ENCODE measurements at regions not wholly inside any gene's neighbourhood (a gene's known extent, or its start where the extent isn't known, plus 50 kb on each side); places are given as distances from the start of the nearest gene placed in this dataset.

- ATAC-seq (ENCODE audit: low read depth): no peak
- no peak overlapping the region for H3K4me3 Mint-ChIP-seq
- no peak overlapping the region for H3K27ac Mint-ChIP-seq
- POLR2A ChIA-PET: no interaction called here
- no peaks in the 10 kb centered on the region for H3K4me1 Mint-ChIP-seq
- no peaks in the 10 kb centered on the region for H3K36me3 Mint-ChIP-seq
- DNase-seq: no peak
- no peaks in the 10 kb centered on the region for H3K9me3 Mint-ChIP-seq
- H3K27me3 Mint-ChIP-seq: no peaks in the 10 kb centered on the region
These were observed 1044.0 kb downstream of the IGSF11 start for GRCh38 chr3:117990627-117991026.

GRCh38 chr3:117995842-117996437, 1038.7 kb downstream of the IGSF11 start:
- POLR2A ChIA-PET: no interaction called here
- Mint-ChIP-seq H3K4me3 (no peak overlapping the region), H3K36me3 (no peaks in the 10 kb centered on the region), H3K9me3 (no peaks in the 10 kb centered on the region), H3K4me1 (no peaks in the 10 kb centered on the region), H3K27me3 (no peaks in the 10 kb centered on the region), H3K27ac (no peak overlapping the region)
- ATAC-seq (ENCODE audit: low read depth) (no peak), DNase-seq (no peak)

GRCh38 chr3:117997201-117998049, 1037.2 kb downstream of the IGSF11 start:
- peak; percentile 85 for ATAC-seq (ENCODE audit: low read depth)
- Mint-ChIP-seq H3K9me3 (no peaks in the 10 kb centered on the region), H3K36me3 (no peaks in the 10 kb centered on the region), H3K4me1 (no peaks in the 10 kb centered on the region), H3K27me3 (no peaks in the 10 kb centered on the region), H3K27ac (no peak overlapping the region), H3K4me3 (no peak overlapping the region)
- POLR2A ChIA-PET: no interaction called here
- peak; percentile 65 for DNase-seq

GRCh38 chr3:117998071-117998470, 1036.6 kb downstream of the IGSF11 start:
- no peak overlapping the region for H3K4me3 Mint-ChIP-seq
- H3K4me1 Mint-ChIP-seq: no peaks in the 10 kb centered on the region
- DNase-seq: no peak
- POLR2A ChIA-PET: no interaction called here
- no peaks in the 10 kb centered on the region for H3K9me3 Mint-ChIP-seq
- ATAC-seq (ENCODE audit: low read depth): no peak
- H3K27ac Mint-ChIP-seq: no peak overlapping the region
- no peaks in the 10 kb centered on the region for H3K27me3 Mint-ChIP-seq
- no peaks in the 10 kb centered on the region for H3K36me3 Mint-ChIP-seq

- ATAC-seq (ENCODE audit: low read depth) (no peak), DNase-seq (no peak)
- no peaks in the 10 kb centered on the region for H3K36me3 Mint-ChIP-seq
- H3K4me1 Mint-ChIP-seq: no peaks in the 10 kb centered on the region
- POLR2A ChIA-PET: no interaction called here
- no peaks in the 10 kb centered on the region for H3K27me3 Mint-ChIP-seq
- no peak overlapping the region for H3K4me3 Mint-ChIP-seq
- H3K9me3 Mint-ChIP-seq: no peaks in the 10 kb centered on the region
- no peak overlapping the region for H3K27ac Mint-ChIP-seq
These were observed 1034.4 kb downstream of the IGSF11 start for GRCh38 chr3:118000219-118000618.

- POLR2A ChIA-PET: no interaction called here
- Mint-ChIP-seq H3K4me1 (no peaks in the 10 kb centered on the region), H3K9me3 (no peaks in the 10 kb centered on the region), H3K27ac (no peak overlapping the region), H3K4me3 (no peak overlapping the region), H3K36me3 (no peaks in the 10 kb centered on the region), H3K27me3 (no peaks in the 10 kb centered on the region)
- ATAC-seq (ENCODE audit: low read depth) (no peak), DNase-seq (no peak)
These were observed 1033.3 kb downstream of the IGSF11 start for GRCh38 chr3:118001380-118001779.

GRCh38 chr3:118011910-118012309, 1022.7 kb downstream of the IGSF11 start:
- no peak for ATAC-seq (ENCODE audit: low read depth)
- no peak overlapping the region for H3K4me3 Mint-ChIP-seq
- POLR2A ChIA-PET: no interaction called here
- H3K27ac Mint-ChIP-seq: no peak overlapping the region
- H3K27me3 Mint-ChIP-seq: no peaks in the 10 kb centered on the region
- peaks cover 10% of the 10 kb centered on the region for H3K9me3 Mint-ChIP-seq
- no peaks in the 10 kb centered on the region for H3K4me1 Mint-ChIP-seq
- no peak for DNase-seq
- no peaks in the 10 kb centered on the region for H3K36me3 Mint-ChIP-seq

- Mint-ChIP-seq H3K27ac (no peak overlapping the region), H3K9me3 (peaks cover 19% of the 10 kb centered on the region), H3K4me3 (no peak overlapping the region)
These were observed 1005.6 kb downstream of the IGSF11 start for GRCh38 chr3:118029049-118029448.

GRCh38 chr3:118036215-118036614, 998.4 kb downstream of the IGSF11 start:
- POLR2A ChIA-PET: no interaction called here
- H3K36me3 Mint-ChIP-seq: no peaks in the 10 kb centered on the region
- H3K9me3 Mint-ChIP-seq: peaks cover 13% of the 10 kb centered on the region
- H3K4me3 Mint-ChIP-seq: no peak overlapping the region
- ATAC-seq (ENCODE audit: low read depth) (no peak), DNase-seq (no peak)
- H3K27ac Mint-ChIP-seq: no peak overlapping the region
- no peaks in the 10 kb centered on the region for H3K27me3 Mint-ChIP-seq
- H3K4me1 Mint-ChIP-seq: no peaks in the 10 kb centered on the region

More at GRCh38 chr3:118029049-118029448, 1005.6 kb downstream of the IGSF11 start:
- Mint-ChIP-seq H3K27me3 (no peaks in the 10 kb centered on the region), H3K36me3 (no peaks in the 10 kb centered on the region), H3K4me1 (no peaks in the 10 kb centered on the region)
- no peak for DNase-seq
- POLR2A ChIA-PET: no interaction called here
- ATAC-seq (ENCODE audit: low read depth): no peak

- H3K36me3 Mint-ChIP-seq: no peaks in the 10 kb centered on the region
- H3K27ac Mint-ChIP-seq: no peak overlapping the region
- DNase-seq (no peak), ATAC-seq (ENCODE audit: low read depth) (no peak)
- H3K4me1 Mint-ChIP-seq: no peaks in the 10 kb centered on the region
- H3K9me3 Mint-ChIP-seq: peaks cover 3% of the 10 kb centered on the region
- no peaks in the 10 kb centered on the region for H3K27me3 Mint-ChIP-seq
- POLR2A ChIA-PET: no interaction called here
- H3K4me3 Mint-ChIP-seq: no peak overlapping the region
These were observed 979.3 kb downstream of the IGSF11 start for GRCh38 chr3:118055381-118055780.

- Mint-ChIP-seq H3K27ac (no peak overlapping the region), H3K9me3 (peaks cover 2% of the 10 kb centered on the region), H3K4me3 (no peak overlapping the region), H3K27me3 (no peaks in the 10 kb centered on the region), H3K4me1 (no peaks in the 10 kb centered on the region), H3K36me3 (no peaks in the 10 kb centered on the region)
- DNase-seq (no peak), ATAC-seq (ENCODE audit: low read depth) (no peak)
- POLR2A ChIA-PET: no interaction called here
These were observed 977.6 kb downstream of the IGSF11 start for GRCh38 chr3:118057086-118057485.

GRCh38 chr3:118059096-118059495, 975.5 kb downstream of the IGSF11 start:
- H3K27me3 Mint-ChIP-seq: no peaks in the 10 kb centered on the region
- no peaks in the 10 kb centered on the region for H3K36me3 Mint-ChIP-seq
- no peaks in the 10 kb centered on the region for H3K4me1 Mint-ChIP-seq
- H3K27ac Mint-ChIP-seq: no peak overlapping the region
- POLR2A ChIA-PET: no interaction called here
- DNase-seq (no peak), ATAC-seq (ENCODE audit: low read depth) (no peak)
- peaks cover 4% of the 10 kb centered on the region for H3K9me3 Mint-ChIP-seq
- no peak overlapping the region for H3K4me3 Mint-ChIP-seq

GRCh38 chr3:118067439-118067838, 967.2 kb downstream of the IGSF11 start:
- H3K9me3 Mint-ChIP-seq: peaks cover 8% of the 10 kb centered on the region
- POLR2A ChIA-PET: no interaction called here
- H3K4me1 Mint-ChIP-seq: no peaks in the 10 kb centered on the region
- H3K4me3 Mint-ChIP-seq: no peak overlapping the region
- ATAC-seq (ENCODE audit: low read depth) (no peak), DNase-seq (no peak)
- H3K27me3 Mint-ChIP-seq: no peaks in the 10 kb centered on the region
- no peaks in the 10 kb centered on the region for H3K36me3 Mint-ChIP-seq
- H3K27ac Mint-ChIP-seq: no peak overlapping the region

GRCh38 chr3:118075873-118076272, 958.8 kb downstream of the IGSF11 start:
- Mint-ChIP-seq H3K4me3 (no peak overlapping the region), H3K27ac (no peak overlapping the region), H3K4me1 (no peaks in the 10 kb centered on the region), H3K36me3 (no peaks in the 10 kb centered on the region), H3K27me3 (no peaks in the 10 kb centered on the region), H3K9me3 (peaks cover 8% of the 10 kb centered on the region)
- DNase-seq (no peak), ATAC-seq (ENCODE audit: low read depth) (no peak)
- POLR2A ChIA-PET: no interaction called here
